Epidermal melanocyte (primary cell): ENCODE measurements at regions not wholly inside any gene's neighbourhood (a gene's known extent, or its start where the extent isn't known, plus 50 kb on each side); places are given as distances from the start of the nearest gene placed in this dataset.
"Not testable (repeated sequence)": the region's sequence is repeated elsewhere in the genome, so short reads cannot be mapped to it uniquely, and the experiment has no call there.

ENCODE experiments used
- DNase-seq: peaks from one replicate; pipeline ENCODE4 v3.0.0; 2011; ENCODE audit warnings: low spot score; ENCODE audit not compliant: insufficient read length

DNA sequence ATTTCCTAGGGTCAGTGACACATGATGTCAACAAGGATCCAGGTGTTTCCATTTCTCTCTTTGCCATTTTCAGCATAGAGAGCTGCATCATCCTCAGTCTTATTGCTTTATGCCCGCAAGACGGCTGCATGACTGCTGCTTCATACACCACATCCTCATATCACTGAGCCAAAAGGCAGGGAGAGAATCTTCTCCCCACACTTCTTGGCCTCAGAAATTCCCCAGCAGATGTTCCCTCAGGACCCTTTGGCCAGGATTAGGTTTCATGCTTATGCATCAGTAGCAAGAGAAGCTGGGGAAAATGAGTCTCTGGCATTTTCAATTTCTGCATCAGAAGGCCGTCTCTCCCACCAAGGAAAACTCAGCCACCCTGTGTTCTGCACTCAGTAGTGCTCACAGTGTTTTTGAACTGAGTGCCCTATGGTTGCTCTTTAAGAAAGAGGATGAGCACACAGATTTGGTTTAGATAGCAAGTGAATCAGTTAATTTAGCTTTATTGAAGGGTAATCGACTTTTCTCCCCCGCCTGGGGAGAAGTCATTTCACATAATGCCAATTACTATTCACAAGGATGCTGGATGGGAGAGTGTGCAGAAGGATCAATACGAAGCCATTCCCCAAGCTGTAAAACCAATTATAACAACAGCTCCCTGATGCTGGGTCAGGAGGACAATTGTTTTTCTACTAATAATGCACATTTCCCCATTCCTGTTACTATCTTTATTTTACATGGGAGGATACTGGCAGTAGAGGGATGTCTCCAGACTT, 360.2 kb downstream of the HHIPL2 start:
- DNase-seq: no peak

DNA sequence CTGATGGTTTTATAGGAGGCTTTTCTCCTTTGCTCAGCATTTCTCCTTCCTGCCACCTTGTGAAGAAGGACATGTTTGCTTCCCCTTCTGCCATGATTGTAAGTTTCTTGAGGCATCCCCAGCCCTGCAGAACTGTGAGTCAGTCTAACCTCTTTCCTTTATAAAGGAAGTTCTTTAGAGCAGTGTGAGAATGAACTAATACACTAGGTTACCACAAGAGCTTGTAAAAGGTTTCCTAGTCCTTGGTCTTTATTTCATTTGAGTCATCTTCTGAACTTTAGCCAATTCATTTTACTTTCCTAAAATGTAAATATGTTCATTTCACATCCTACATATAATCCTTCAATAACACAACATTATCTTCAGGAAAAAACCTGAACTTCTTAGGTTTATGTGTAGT, 365.3 kb downstream of the HHIPL2 start:
- DNase-seq: no peak

DNA sequence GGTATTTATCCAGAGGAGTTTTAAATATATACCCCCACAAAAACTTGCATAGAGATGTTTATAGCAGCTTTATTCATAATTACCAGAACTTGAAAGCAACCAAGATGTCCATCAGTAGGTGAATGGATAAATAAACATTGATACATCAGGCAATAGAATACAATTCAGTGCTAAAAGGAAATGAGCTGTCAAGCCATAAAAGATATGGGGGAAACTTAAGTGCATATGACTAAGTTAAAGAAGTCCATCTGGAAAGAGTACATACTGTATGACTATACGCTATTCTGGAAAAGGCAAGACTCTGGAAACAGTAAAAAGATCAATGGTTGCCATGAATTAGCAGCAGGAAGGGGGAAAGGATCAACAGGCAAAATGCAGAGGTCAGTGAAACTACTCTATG, 366.7 kb downstream of the HHIPL2 start:
- no peak for DNase-seq

DNA sequence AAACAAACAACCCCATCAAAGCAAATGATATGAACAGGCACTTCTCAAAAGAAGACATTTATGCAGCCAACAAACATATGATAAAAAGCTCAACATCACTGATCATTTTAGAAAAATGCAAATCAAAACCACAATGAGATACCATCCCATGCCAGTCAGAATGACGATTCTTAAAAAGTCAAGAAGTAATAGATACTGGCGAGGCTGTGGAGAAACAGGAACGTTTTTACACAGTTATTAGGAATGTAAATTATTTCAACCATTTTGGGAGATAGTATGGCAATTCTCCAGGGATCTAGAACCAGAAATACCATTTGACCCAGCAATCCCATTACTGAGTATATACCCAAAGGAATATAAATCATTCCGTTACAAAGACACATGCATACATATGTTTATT, 370.4 kb downstream of the HHIPL2 start:
- not testable (repeated sequence) for DNase-seq

DNA sequence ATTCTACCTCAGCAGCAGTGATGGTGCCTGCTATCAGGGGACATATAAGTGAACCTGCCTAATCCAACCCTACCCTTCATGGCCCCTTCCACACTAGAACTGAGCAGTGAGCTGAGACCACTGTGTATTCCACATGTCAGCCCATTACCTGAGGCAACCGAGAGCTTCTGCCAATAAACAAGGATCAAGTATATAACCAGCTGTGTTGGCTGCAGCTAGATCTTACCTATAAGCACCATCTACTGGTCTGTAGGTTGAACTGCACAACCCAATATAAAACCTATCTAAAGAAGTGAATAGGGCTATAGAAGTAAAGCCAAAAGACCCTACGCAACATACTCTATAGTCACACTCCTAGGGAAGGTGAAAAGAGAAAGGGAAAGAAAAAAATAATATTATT, 376.9 kb downstream of the HHIPL2 start:
- DNase-seq: no peak

DNA sequence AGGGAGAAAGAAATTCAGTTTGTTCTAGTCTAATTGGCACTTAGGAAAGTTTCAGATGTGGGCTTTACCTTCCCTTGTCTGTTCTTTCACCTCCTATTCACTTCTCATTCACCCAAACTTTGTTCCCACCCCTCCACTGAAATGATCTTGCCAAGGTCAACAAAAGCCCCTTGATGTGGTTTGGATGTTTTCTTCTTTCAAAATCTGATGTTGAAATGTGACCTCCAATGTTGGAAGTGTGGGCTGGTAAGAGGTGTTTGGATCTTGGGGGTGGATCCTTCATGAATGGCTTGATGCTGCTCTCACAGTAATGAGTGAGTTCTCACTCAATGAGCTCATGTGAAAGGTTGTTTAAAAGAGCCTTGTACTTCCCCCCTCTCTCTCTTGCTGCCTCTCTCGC, 379.3 kb downstream of the HHIPL2 start:
- no peak for DNase-seq

DNA sequence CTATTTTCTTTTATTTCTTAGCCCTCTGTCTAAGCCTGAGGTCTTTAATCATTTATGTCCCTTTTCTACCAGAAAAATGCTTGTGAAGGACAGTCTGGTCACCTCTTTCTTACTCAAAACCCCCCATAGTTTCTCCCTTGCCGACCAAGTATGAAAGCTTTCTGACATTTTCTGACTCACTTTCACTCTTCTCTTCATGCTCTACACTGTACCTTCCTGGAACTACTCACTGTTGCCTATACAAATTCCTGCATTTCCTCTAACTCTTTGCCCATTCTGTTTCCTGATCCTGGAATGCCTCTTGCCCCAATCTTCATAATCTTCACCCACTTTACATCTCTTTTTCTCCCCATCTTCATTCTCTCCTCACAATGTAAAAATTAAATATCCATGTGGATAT, 380.0 kb downstream of the HHIPL2 start:
- no peak for DNase-seq

DNA sequence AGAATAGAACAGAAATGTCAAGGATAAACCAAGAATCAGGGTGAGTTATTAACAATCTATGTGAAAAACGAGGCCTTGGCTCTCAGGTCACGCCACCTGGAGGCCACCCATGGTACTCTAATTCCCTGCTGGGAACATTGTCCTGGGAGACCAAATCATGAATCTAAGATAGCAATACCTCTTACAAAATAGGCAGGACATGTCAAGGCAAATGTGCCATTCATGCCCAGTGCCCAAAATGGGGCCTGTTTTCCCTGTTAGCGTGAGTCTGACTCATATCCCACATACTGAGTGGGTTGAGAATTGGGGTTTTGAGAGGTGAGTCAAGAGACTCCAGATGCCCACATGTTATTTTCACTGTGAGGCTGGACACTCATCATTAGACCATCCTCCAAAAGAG, 380.8 kb downstream of the HHIPL2 start:
- DNase-seq: peak; percentile 35

DNA sequence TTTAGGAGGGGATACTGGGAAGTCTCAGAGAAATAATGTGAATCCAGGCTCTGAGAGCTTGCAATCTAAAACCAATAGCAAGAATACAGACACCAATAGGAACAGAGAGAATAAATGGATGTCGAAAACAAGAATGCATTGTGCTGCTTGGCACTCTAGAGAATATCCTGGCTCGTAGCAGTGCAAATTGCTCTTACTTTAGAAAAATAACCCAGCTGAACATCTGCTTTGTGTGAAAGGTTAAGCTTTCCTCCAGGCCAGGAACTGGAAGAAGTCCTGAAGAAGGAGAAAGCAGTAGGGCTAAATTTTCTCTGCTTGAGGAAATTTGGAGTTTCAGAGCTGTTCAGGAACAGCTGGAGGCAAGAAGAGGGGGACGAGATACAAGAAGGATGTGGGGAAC, 382.3 kb downstream of the HHIPL2 start:
- peak; percentile 50 for DNase-seq

DNA sequence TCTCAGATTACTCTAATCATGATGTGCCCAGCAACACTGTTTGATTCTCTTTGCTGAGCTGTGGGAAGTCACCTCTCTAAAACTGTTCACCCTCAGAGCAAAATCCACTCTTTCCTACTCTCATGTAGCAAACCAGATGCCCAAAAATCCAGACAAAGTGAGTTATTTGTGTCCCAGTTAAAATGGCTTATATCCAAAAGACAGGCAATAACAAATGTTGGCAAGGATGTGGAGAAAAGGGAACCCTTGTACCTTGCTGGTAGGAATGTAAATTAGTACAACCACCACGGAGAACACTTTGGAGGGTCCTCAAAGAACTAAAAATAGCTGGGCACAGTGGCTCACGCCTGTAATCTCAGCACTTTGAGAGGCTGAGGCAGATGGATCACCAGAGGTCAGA, 384.0 kb downstream of the HHIPL2 start:
- DNase-seq: no peak

DNA sequence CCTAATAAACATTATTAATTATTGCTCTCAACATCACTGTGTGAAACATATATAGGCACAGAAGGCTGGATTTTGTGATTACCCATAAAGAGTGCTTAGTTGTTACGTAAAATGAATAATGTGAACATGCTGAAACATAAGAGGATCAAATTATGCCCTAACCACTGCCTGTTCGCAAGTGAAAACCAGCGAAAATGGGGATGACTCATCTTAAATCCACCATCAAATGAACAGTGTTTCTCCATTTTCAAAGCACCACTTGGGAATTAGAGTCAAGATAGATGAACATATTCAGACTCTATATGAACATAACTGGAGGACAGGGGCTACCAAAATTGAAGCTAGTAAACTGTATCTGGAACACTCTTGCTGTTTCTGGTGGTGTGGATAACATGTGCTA, 386.2 kb downstream of the HHIPL2 start:
- no peak for DNase-seq

DNA sequence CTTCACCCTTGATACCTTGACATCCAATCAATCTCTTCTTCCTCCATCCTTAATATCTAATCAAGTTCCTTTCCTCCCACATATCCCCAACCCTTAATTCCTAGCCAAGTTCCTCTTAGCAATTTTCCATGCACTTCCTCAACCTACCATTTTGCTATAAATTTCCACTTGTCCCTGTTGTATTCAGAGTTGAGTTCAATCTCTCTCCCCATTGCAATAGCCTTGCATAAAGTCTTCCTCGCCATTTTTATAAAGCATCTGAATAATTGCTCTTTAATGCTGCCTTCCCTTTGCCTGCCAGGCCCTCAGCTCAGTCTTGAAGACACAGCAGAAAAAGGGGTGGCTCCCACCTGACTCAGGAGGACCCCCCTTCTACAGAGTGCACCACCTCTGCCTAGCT, 390.3 kb downstream of the HHIPL2 start:
- no peak for DNase-seq

DNA sequence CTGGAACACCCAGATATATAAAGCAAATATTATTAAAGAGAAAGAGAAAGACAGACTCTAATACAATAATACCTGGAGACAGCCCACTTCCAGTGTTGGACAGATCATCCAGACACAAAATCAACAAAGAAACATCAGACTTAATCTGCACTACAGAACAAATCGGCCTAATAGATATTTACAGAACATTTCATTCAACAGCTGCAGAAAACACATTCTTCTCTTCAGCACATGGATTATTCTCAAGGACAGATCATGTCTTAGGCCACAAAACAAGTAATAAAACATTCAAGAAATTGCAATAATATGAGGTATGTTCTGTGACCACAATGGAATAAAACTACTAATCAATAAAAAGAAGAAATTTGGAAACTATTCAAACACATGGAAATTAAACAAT, 398.3 kb upstream of the DUSP10 start:
- no peak for DNase-seq

DNA sequence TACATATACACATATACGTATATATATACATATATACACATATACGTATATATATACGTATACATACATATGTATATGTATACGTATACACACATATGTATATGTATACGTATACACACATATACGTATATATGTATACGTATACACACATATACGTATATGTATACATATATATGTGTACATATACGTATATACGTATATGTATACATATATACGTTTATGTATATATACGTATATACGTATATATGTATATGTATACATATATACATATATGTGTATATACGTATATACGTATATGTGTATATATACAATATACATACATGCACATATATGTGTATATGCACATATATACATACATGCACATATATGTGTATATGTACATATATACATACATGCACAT, 396.2 kb upstream of the DUSP10 start:
- no peak for DNase-seq

DNA sequence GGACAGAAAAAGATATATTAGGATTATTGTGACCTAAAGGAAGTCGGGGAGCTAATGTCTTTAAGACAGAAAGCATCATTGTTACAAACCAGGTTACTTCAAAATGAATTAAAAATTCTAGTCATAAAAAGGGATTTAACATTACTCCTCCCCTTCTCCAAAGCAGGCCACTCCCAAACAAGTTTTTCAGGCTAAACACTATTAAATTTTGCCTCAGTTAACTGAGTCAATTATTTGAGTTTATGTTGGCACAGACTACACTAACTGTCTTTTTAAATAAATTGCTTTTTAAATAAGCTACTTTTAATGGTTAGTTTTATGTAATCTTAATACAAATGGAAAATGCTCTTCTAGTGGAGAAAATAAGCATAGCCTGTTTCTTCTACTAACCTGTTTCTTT, 395.0 kb upstream of the DUSP10 start:
- no peak for DNase-seq

DNA sequence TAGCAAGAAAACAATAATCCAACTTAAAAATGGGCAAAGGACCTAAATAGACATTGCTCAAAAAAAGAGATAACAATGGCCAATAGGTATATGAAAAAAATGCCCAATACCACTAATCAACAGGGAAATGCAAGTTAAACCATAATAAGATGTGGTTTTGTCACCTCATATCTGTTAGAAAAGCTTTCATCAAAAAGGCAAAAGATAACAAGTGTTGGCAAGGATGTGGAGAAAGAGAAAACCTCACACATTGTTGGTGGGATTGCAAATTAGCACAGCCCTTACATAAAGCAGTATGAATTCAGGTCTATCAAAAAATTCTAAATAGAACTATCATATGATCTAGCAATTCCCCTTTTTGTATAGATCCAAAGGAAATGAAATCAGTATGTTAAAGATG, 387.2 kb upstream of the DUSP10 start:
- DNase-seq: no peak

DNA sequence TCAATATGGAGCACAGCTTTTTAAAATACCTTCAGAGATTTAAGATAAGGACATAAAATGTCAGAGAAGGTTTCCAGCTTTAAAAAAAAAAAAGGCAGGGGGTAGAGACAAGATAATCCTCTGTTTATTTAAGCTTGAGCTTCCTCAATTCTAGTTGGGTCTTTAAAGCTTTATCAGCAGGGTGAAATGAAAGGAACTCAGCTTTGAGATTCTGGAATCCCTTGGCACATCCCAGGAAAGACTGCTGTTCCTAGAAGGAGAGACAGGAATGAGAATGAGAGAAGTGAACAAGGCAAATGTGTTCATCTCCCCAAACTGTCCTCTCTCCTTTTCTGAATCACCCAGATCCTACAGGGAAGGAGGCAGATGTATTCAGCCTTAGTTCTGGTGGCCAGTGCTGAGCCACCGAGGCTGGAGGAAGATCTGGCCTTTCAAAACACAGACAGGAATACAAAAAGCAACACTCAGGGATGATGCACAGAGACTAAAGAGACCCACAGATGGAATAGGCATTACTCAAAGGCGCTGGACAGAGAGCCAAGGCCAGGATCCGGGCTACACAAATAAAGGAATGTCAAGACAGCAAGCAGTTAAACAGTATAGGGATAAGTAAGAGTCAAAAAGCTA, 385.8 kb upstream of the DUSP10 start:
- no peak for DNase-seq

DNA sequence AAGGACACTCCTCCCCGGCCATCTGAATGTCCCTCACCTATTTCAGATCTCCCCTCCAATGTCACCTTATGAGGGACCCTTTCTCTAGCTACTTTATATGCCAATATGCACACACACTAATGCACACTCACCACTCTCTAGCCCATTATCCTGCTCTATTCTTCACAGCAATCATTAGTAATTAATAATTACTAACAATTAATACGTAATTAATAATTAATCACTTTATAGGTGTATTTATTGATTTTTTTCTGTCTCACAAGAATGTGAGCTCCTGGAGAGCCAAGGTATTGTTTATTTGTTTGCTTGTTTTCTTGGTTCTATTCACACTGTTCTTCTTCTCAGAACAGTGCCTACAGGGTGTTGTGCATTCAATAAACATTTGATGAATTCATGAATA, 385.2 kb upstream of the DUSP10 start:
- no peak for DNase-seq

DNA sequence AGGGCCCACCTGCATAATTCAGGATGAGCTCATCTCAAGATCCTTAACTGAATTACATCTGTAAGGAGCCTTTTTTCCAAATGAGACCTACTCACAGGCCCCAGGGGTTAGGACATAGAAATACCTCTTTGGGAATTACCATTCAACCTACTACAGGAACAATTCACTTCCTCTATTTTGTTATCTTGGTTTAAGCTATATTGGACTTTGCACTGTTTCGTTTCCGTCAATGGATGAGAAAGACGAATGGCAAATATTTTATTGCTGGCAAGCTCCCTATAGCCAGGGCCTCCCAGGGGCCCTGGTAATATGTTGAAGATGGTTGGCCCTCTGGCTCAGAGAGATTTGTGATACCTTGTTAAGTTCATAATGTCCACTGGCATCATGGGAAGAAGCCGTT, 384.2 kb upstream of the DUSP10 start:
- DNase-seq: no peak

DNA sequence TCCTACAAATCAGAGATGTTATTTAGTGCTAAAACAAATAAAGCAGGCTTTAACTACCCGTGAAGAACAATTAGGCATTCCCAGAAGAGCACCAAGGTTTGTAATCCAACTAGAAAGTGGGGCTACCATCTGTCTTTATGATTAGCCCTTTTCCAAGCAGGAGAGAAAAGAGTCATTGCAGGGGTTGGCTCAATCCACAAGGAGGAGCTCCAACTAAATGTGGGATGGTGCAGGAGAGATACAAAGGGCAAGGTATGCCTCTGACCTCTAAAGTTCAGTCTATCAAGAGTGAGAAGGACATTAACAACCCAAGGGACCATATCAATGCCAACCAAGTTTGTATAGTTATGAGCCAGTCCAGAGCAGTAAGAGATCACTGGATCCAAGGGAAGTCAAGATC, 382.7 kb upstream of the DUSP10 start:
- no peak for DNase-seq

DNA sequence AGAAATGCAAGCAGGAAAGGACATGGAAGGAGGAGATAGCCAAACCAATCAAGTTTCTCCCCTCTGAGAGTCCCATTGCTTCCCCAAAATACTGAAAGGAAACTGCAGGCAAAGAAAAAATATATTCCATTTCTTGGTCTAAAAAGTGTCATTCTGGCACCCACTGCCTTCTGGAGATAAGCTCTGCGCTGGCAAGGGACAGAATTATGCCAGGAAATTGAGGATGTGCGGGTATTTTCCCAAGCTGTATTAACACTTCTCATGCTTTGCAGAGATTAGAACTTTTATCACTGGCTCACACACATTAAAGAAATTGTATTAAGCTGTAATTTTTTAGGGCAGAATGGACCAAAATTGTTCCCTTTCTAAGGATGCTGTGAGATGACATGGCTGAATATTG, 381.2 kb upstream of the DUSP10 start:
- DNase-seq: no peak

DNA sequence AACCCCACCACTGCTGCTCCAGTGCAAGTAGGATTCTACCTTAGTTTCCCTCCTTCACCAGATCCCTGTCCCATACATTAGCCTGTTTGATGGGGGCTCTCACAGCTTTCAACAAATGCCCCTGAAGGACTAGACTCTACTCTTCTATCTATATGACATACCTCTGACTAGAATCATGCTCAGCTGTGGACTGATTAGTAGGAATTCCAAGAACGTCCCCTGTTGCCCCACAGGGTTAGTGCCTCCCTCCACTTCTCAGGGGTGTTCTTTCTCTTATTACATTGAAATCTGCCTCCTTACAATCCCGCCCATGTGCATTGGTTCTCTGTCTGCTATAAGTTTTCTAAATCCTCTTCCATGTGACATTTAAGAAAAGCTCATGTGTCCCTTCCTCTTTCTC, 375.9 kb upstream of the DUSP10 start:
- DNase-seq: no peak

DNA sequence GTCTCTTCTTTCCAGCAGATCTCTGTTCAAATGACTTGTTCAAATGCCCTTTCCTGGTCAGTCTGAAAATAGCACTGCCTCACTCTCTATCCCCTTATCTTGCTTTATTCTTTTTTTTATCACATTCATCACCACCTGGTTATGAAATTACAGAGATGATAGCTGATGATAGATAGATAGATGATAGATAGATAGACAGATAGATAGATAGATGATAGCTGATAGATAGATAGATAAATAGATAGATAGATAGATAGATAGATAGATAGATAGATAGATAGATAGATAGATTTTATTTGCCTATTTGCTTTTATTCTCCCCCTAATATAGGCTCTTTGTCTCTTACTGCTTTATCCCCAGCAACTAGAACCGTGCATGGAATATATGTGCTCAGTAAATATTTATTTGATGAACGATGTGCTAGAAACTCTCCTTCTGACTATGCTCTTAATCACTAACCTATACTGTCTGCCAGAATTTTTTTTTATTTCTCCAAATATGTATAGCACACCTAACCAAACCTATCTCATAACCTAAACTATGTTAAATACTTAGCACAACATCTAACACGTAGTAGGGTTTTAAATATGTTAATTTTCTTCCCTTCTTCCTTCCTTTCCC, 372.8 kb upstream of the DUSP10 start:
- DNase-seq: no peak
